Activated CD8-positive, alpha-beta memory T cell treated with anti-CD3 and anti-CD28 coated beads, Interleukin-2, amount 50 U/mL, for 48 hours (primary cell): ENCODE measurements at regions not wholly inside any gene's neighbourhood (a gene's known extent, or its start where the extent isn't known, plus 50 kb on each side); places are given as distances from the start of the nearest gene placed in this dataset.

ENCODE experiments used
- DNase-seq: peaks from one replicate; pipeline ENCODE4 v3.0.0-alpha.2; 2020

DNA sequence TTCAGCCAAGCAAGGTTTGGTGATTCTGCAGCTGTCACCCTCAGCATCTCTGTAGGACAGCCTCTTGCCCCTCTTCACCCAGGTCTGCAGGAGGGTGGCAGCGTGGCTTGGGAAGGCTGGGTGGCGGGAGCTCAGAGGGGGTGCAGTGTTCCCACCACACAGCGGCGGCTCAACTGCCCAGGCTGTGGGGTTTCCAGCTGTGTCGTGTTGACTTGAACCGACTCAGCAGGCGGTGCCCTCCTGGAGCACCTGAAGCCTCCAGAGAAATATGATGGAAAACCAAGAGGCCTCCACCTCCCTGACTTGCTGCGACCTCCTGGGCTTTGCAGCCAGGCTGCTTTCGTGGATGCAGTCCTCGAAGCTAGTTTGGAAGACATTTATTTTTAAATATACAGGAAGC is 68.0 kb upstream of the KLF6 start:
- DNase-seq = no peak

DNA sequence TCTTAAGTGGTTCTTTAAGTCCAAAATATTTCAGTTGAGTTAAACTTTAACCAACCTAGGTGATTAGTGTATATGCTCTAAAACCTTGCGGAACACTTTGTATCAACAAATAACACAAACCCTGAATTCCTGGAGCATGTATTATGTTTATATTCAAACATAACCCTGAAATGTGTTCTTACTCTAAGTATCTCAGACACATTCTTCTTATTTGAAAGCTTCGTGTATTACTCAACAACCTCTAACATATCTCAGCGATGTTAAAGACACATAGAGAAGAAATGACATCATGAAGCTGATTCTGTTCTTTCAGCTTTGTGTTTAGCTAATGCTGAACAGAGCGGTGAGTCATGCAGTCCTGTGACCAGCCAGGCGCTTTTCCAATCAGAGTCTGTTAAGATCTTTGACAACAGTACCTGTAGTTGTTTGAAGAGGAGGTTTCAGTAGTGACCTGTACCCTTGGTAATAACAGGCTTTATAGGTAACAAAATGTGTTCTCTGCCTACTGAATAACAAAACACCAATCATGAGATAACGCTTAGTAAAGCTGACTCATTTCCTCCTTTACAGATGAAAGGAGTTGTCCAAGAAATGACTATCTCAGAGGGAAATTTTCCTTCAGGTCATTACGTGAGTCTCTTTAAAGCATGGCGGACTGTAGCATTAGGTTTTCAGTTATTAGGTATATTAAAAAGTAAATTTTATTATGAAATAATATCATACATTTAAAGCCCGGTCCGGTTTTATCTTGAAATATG is 67.3 kb upstream of the KLF6 start:
- no peak for DNase-seq

DNA sequence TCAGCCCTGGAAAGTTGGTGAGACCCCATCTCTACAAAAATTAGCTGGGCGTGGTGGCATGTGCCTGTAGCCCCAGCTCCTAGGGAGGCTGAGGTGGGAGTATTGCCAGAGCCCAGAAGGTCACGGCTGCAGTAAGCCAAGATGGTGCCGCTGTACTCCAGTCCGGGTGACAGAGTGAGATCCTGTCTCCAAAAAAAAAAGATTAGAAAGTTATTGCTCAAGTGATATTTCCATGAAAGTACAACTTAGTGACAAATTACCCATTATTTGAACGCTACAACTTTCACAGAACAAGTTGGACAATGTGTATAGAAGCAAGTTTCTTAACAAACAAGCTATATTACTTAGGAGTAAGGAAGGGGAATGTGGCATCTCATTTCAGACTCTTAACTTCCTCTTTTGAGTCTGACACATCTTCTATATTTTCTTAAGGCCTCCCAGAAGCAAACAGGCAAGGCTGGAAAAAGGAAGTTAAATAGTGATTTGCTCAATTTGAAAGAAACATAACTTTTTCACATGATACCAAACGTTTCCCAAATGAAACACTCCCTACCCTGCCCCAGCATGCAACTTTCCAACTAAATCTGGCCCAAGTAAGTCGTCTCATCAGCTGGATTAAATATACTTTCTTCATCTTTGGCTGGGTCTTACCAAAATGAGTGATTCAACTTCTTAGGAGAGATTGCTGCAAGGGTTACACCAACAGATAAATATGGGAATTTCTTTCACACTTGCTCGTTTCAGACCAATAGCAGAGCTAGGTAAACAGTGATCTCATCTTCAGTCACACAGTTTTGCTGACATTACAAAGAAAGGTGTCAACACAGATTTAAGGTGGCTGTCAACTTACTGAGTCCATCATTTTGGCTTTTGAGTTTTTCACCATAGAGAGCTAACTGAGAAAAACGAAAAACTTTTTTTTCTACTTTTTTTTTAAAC is 66.3 kb upstream of the KLF6 start:
- DNase-seq = no peak

DNA sequence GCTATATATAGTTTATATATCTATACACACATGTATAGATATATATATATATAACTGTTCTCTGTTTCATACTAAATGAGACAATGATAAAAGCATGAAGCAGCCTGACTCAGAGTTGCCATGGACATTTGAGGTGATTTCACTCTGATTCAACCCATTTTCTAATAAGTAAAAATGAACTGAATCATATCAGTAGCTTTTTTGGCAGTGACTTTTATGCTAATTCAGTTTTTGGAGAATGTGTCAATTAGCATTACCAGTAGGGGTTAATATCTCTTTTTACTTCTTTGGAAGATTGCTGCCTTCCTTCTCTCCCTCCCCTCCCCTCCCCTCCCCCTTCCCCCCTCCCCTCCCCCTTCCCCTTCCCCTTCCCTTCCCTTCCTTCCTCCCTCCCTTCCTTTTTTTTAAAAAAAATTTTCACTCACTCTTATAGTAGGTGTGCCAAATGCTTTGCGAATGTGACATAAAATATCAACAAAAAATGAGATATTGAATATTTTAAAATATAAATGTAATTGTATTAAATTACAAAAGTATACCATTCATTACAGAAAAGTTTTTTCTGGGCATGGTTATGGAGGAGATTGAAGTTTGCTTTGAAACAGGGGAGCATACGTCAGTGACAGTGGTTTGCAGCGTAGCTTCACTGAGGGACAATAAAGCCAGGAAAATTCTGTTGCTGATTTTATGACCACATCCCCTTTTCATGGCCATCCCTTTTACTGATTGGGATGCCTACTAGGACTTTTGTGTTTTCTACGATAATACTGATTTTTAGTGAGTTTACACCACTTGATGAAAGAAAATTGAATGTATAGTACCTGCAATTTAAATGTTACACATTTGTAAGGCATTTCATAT is 64.0 kb upstream of the KLF6 start:
- DNase-seq = no peak

DNA sequence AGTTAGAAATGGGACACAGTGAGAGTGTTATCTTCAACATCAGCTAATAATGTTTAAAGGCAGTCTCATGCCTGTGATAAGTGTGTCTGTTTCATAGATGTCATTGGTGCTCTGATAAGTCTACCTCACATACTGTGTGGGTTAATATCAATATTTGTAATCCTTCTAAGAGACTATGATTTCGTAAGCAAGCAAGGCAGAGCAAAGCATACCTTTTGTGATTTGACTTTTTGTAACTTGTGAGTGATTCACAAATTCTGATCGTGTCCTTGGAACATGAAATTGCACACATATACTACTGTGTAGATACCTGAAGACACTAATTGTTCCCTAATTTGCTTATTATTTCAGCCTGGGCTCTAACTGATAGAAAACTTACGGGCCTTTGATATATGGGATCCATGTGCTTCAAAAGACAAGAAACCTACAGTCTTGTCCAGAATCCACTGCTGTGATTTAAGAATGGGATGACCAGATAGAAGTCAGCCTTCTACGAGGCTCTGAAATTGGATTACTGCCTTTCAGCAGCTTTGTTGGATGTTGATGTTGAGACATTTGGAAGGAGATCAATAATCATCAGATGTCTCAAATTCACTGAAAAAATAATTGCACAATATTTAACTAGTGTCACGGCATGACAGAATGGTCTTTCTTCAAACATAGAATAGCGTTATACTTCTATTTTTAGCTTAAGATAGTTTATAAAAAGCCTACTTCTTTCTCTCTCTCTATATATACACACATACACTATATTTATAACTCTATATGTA is 63.2 kb upstream of the KLF6 start:
- DNase-seq = no peak

DNA sequence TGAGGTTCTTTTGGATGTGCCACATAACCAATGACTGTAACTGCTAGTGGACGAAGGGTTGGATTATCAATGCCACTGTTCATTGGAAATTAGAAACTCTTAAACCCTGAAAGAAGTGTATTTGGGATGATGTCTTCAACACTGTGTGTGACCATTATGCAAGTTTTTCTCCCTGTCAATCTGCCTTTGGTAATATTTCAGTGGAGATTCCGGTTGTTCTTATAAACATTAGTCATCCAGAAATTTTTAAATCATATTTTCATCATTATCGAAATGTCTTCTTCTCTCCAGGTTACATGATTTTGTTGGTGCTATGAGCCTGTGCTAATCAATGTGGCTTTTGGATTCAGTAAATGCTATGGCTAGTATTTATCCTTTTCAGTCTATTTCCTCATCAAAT is 61.7 kb upstream of the KLF6 start:
- no peak for DNase-seq

DNA sequence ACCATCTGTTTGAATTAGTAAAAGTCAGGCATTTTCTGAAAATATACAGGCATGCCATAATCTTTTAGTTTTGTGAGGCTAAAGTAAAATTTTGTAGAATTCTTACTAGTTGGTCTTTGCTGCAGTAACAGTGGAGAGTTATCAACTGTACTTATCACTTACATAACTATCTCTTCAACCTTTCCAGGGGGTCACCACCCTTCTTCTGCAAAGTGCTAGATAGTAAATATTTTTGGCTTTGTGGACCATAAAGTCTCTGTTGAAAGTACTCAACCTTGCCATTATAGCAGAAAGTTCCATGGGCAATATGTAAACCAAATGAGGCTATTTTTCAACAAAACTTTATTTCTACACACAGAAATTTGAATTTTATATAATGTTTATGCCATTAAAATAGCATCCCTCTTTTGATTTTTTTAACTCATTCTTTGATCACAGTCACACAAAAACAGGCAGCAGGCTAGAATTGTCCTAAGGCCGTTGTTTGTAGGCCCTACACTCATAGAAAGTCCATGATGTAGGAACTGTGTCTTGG is 59.5 kb upstream of the KLF6 start:
- DNase-seq = no peak

DNA sequence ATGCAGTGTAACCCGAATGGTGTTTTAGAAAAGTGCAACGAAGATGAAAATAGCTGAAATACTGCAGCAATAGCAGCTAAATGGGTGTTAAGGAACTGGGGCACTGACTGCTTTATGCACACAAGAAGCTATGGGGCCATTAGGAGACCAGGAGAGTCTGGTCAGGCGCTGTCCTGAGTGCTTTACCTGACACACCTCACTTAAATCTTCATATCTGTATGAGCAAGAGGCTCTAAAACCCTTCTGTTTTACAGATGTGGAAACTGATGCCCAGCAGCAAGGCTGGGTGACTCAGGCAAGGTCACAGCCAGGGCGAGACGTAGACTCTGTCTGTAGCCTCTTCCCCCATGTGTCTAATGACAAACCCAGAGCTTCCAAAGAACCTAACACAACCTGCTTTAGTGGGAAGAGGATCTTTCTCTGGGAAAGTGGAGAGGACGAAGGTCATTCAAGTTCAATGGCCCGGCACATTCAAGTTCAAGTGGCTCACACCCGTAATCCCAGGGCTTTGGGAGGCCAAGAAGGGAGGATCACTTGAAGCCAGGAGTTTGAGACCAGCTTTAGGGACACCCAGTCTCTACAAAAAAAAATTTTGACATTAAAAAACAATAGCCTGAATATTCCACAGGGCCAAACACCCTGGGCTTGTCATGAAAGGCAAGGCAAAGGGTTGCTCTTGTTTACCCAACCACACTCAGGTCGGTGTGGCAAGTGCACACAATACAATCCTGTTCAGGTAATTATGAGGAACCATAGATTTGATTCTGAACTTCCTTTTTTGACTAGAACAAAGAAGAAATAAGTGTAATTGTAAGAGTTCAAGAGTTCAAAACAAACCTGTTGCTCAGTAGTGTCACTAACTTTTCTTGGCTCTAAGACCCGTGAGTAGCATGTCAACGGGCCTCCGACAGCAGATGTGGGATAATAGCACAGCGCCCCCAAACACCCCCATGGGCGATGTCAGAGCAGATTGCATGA is 53.7 kb upstream of the KLF6 start:
- no peak for DNase-seq

DNA sequence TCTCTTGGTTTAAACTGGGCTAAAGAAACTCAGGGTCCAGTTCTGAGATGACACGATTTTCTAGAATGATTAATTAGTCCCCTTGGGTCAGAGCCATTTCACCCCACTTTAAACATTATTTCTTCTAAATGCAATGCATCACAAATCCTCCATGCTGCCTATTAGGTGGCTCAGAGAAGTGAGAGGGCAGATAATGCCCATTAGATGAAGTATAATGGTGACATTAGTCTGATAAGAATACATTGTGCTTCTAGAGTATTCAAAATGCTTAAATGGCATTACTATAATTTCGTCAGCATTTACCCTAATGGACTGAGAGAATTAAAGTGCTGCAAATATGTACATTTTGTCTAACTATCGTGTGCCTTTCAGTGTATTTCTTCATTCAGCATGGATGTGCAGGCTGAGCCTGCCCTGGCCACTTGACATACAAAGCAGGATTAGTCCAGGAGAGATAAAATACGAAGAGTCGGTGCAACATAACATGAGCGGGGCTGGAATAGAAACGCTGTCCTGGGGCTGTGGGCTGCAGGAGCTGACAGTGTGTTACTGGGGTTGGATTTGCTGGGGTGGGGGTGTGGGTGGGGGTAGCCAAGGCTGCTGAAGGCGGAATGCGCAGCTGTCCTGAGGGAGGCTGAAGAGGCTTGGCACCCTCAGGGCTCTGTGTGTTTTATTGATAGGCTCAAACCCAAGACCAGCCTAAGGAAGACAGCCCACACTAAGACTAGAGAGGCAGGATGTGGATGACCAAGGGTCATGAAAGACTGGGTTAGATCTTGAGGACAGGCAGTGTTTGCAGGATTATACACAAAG is 52.8 kb upstream of the KLF6 start:
- DNase-seq = no peak

DNA sequence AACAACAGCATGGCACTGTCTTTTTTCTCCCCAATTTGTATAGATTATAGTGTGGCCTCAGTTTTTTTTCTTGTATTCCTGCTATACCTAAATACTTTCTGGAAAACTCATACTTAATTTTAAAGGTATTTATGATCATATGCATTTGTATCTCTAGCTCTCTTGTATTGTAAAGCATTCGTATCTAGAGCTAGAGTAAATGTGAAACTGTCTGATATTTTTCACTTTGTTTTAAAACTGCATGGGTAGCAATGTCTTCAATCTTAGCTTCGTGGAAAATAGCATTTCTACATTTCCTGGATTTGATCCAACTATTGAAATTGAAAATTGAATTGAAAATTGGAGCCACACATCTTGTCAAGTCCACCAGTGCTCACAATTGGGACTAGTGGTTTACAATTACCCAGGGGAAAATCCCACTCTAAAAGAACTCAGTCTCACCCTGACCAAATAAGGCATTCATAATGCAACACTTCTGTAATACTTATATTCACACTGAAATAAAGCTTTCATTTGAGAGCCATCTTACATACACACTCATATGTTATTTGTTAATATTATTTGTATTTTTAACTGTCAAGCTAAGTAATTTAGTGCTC is 51.3 kb upstream of the KLF6 start:
- DNase-seq = no peak

DNA sequence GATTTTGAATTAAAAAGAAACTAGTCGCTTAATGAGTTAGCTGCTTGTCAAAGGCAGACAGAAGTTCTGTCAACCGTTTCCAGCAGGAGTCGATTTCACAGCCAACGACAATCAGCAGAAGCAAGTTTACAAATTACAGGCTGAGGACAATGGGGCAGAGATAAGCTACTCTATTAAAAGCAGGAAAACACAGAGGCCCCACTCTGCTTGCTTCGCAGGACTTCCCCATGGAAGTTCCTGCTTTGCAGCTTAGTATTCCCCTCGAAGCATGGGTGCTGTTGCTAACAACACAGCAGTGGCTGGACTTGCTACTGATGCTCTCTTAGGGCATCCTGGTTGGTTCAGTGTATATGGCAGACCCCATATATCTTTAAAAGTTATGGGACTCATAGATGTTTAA is 50.8 kb upstream of the KLF6 start:
- no peak for DNase-seq

DNA sequence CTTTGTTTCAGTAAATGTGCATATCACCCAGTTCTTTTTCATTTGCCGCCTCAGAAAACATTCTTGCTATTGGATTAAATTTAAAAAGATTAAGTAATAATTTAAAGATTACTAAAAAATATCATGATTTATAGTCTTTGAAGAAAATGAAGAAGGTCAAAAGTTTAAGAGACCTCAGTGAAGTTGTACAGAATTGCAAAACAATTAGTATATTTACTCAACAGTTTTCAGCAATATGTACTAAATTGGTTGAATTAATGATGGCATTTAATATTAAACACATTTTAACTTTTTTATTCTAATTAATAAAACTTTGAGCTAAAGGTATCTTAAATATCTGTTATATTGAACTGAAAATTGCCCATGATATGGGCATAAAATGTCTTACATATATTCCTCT is 49.9 kb upstream of the KLF6 start:
- no peak for DNase-seq
